ENCODE measurements at regions not wholly inside any gene's neighbourhood (a gene's known extent, or its start where the extent isn't known, plus 50 kb on each side); places are given as distances from the start of the nearest gene placed in this dataset.

DNA sequence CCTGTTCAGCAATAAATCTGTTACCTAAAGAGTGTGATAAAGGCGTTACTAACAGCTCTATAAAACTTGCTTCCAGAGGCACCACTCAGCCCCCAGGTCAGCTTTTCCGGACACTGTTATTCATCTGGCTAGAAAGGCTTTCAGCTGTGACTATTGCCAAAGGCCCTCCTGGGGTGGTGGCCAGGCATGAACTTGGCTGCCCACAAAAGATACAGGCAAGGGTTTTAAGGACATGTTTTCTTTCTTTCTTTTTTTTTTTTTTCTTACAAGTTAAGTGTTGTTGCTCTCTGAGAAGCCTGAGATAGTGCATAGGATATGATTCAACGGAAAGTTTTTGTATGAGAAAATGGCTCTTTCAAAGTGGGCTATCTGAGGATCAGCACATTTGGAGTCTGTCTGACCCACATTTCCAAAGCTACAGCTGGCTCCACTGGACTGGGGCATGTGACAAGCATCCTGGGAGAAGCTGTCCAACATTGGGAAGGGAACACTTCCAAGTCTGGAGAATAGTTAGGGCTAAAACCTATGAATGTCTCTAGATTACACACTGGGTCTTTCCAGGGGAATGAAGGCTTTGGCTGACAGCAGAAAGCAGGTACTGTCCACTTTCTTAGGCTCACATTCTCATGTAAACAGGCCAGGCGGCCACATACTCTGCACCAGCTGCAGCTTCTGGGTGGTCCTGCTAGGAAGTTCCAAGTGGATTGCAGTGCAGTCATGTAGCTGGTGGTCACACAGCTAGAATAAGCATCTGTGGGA lies 639.7 kb downstream of the LMO4 start:
- peak overlapping the region in 1 of 5 donors; percentile 0 for H3K9ac ChIP-seq (ENCODE audit: low read length in 5 of 5)
- no peaks in the 10 kb centered on the region for H3K27me3 ChIP-seq (ENCODE audit: control insufficient read depth in 5 of 5, insufficient read depth in 4 of 5, low read length in 5 of 5)
- H3K36me3 ChIP-seq (ENCODE audit: control insufficient read depth in 5 of 5, insufficient read depth in 5 of 5, low read length in 5 of 5), result no peaks in the 10 kb centered on the region
- peaks cover 0 to 18% (median 12%) of the 10 kb centered on the region in 5 donors for H3K4me1 ChIP-seq (ENCODE audit: control insufficient read depth in 5 of 5, insufficient read depth in 5 of 5, low read length in 5 of 5)
- no peak overlapping the region for H3K4me3 ChIP-seq (ENCODE audit: low read depth in 1 of 5, low read length in 5 of 5)
- peak overlapping the region; percentile 87 for H3K27ac ChIP-seq (ENCODE audit: low read depth, low read length)
- H3K9me3 ChIP-seq (ENCODE audit: control insufficient read depth in 5 of 5, low read length in 5 of 5), result no peaks in the 10 kb centered on the region

GRCh38 chr1:87969040-87969439 lies 640.4 kb downstream of the LMO4 start:
- no peaks in the 10 kb centered on the region for H3K27me3 ChIP-seq (ENCODE audit: control insufficient read depth in 5 of 5, insufficient read depth in 4 of 5, low read length in 5 of 5)
- H3K4me1 ChIP-seq (ENCODE audit: control insufficient read depth in 5 of 5, insufficient read depth in 5 of 5, low read length in 5 of 5), result peaks cover 0 to 18% (median 12%) of the 10 kb centered on the region in 5 donors
- H3K4me3 ChIP-seq (ENCODE audit: low read depth in 1 of 5, low read length in 5 of 5), result no peak overlapping the region
- no peak overlapping the region for H3K9ac ChIP-seq (ENCODE audit: low read length in 5 of 5)
- H3K27ac ChIP-seq (ENCODE audit: low read depth, low read length), result peak overlapping the region; percentile 87
- no peaks in the 10 kb centered on the region for H3K9me3 ChIP-seq (ENCODE audit: control insufficient read depth in 5 of 5, low read length in 5 of 5)
- H3K36me3 ChIP-seq (ENCODE audit: control insufficient read depth in 5 of 5, insufficient read depth in 5 of 5, low read length in 5 of 5), result no peaks in the 10 kb centered on the region

GRCh38 chr1:87972811-87973210 lies 644.1 kb downstream of the LMO4 start:
- Histone ChIP-seq H3K9me3 (ENCODE audit: control insufficient read depth in 5 of 5, low read length in 5 of 5) (no peaks in the 10 kb centered on the region), H3K4me1 (ENCODE audit: control insufficient read depth in 5 of 5, insufficient read depth in 5 of 5, low read length in 5 of 5) (peaks cover 0 to 16% (median 9%) of the 10 kb centered on the region in 5 donors), H3K27ac (ENCODE audit: low read depth, low read length) (no peak overlapping the region), H3K9ac (ENCODE audit: low read length in 5 of 5) (no peak overlapping the region), H3K4me3 (ENCODE audit: low read depth in 1 of 5, low read length in 5 of 5) (no peak overlapping the region), H3K36me3 (ENCODE audit: control insufficient read depth in 5 of 5, insufficient read depth in 5 of 5, low read length in 5 of 5) (no peaks in the 10 kb centered on the region), H3K27me3 (ENCODE audit: control insufficient read depth in 5 of 5, insufficient read depth in 4 of 5, low read length in 5 of 5) (no peaks in the 10 kb centered on the region)

- no peak overlapping the region for H3K4me3 ChIP-seq (ENCODE audit: low read depth in 1 of 5, low read length in 5 of 5)
- no peak overlapping the region for H3K9ac ChIP-seq (ENCODE audit: low read length in 5 of 5)
- peaks cover 0 to 5% (median 2%) of the 10 kb centered on the region in 5 donors for H3K4me1 ChIP-seq (ENCODE audit: control insufficient read depth in 5 of 5, insufficient read depth in 5 of 5, low read length in 5 of 5)
- H3K27me3 ChIP-seq (ENCODE audit: control insufficient read depth in 5 of 5, insufficient read depth in 4 of 5, low read length in 5 of 5), result no peaks in the 10 kb centered on the region
- H3K36me3 ChIP-seq (ENCODE audit: control insufficient read depth in 5 of 5, insufficient read depth in 5 of 5, low read length in 5 of 5), result no peaks in the 10 kb centered on the region
- H3K9me3 ChIP-seq (ENCODE audit: control insufficient read depth in 5 of 5, low read length in 5 of 5), result no peaks in the 10 kb centered on the region
- H3K27ac ChIP-seq (ENCODE audit: low read depth, low read length), result no peak overlapping the region
These were observed 645.2 kb downstream of the LMO4 start for GRCh38 chr1:87973896-87974295.

GRCh38 chr1:87976316-87976715 lies 647.6 kb downstream of the LMO4 start:
- Histone ChIP-seq H3K36me3 (ENCODE audit: control insufficient read depth in 5 of 5, insufficient read depth in 5 of 5, low read length in 5 of 5) (no peaks in the 10 kb centered on the region), H3K4me1 (ENCODE audit: control insufficient read depth in 5 of 5, insufficient read depth in 5 of 5, low read length in 5 of 5) (peaks cover 0 to 3% (median 0%) of the 10 kb centered on the region in 5 donors), H3K9me3 (ENCODE audit: control insufficient read depth in 5 of 5, low read length in 5 of 5) (no peaks in the 10 kb centered on the region), H3K27me3 (ENCODE audit: control insufficient read depth in 5 of 5, insufficient read depth in 4 of 5, low read length in 5 of 5) (no peaks in the 10 kb centered on the region), H3K27ac (ENCODE audit: low read depth, low read length) (no peak overlapping the region), H3K9ac (ENCODE audit: low read length in 5 of 5) (no peak overlapping the region), H3K4me3 (ENCODE audit: low read depth in 1 of 5, low read length in 5 of 5) (no peak overlapping the region)

DNA sequence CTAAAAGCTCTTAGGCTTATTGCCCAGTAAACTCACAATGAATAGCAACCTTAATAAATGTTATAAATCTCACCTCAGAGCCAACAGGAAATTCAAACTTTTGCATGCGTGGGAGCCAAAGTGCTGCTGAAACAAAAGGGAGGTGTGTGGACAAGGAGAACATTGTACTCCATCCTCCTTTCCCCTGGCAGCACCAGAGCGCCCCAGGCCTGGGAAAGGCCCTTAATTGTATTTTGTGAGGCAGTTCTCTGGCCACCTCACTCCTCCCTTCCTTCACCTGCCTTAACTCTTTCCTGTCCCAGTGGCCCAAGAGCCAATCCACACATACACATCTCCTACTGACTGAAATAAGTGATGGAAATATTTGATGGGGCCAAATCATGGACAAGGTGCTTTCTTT lies 648.5 kb downstream of the LMO4 start:
- no peak overlapping the region for H3K27ac ChIP-seq (ENCODE audit: low read depth, low read length)

GRCh38 chr1:87979079-87979478 lies 650.4 kb downstream of the LMO4 start:
- H3K27me3 ChIP-seq (ENCODE audit: control insufficient read depth in 5 of 5, insufficient read depth in 4 of 5, low read length in 5 of 5), result no peaks in the 10 kb centered on the region
- H3K9me3 ChIP-seq (ENCODE audit: control insufficient read depth in 5 of 5, low read length in 5 of 5), result no peaks in the 10 kb centered on the region
- no peaks in the 10 kb centered on the region for H3K36me3 ChIP-seq (ENCODE audit: control insufficient read depth in 5 of 5, insufficient read depth in 5 of 5, low read length in 5 of 5)
- H3K9ac ChIP-seq (ENCODE audit: low read length in 5 of 5), result no peak overlapping the region
- no peak overlapping the region for H3K27ac ChIP-seq (ENCODE audit: low read depth, low read length)
- H3K4me3 ChIP-seq (ENCODE audit: low read depth in 1 of 5, low read length in 5 of 5), result no peak overlapping the region
- H3K4me1 ChIP-seq (ENCODE audit: control insufficient read depth in 5 of 5, insufficient read depth in 5 of 5, low read length in 5 of 5), result no peaks in the 10 kb centered on the region

More for the DNA sequence above, 648.5 kb downstream of the LMO4 start:
- no peaks in the 10 kb centered on the region for H3K27me3 ChIP-seq (ENCODE audit: control insufficient read depth in 5 of 5, insufficient read depth in 4 of 5, low read length in 5 of 5)
- no peaks in the 10 kb centered on the region for H3K4me1 ChIP-seq (ENCODE audit: control insufficient read depth in 5 of 5, insufficient read depth in 5 of 5, low read length in 5 of 5)
- H3K4me3 ChIP-seq (ENCODE audit: low read depth in 1 of 5, low read length in 5 of 5), result no peak overlapping the region
- no peaks in the 10 kb centered on the region for H3K9me3 ChIP-seq (ENCODE audit: control insufficient read depth in 5 of 5, low read length in 5 of 5)
- H3K36me3 ChIP-seq (ENCODE audit: control insufficient read depth in 5 of 5, insufficient read depth in 5 of 5, low read length in 5 of 5), result no peaks in the 10 kb centered on the region
- no peak overlapping the region for H3K9ac ChIP-seq (ENCODE audit: low read length in 5 of 5)

DNA sequence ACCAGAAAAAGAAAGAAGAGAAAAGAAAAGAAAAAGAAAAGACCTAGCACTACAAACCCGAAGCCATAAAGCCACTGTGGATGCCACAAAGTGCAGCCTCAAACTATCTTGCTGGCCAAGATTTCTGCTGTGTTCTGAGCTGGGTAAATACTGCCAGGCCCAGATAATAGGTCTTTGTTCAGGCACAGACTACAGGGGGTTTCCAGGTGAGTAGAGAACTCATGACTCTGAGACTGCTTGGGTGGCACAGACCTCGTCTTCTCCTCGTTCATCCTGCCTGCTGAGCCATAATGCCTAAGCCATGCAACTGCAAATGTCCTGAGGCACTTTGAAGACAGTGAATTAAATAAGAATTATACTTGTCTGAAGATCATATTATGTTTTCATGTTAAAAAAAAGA lies 651.8 kb downstream of the LMO4 start:
- H3K27ac ChIP-seq (ENCODE audit: low read depth, low read length), result no peak overlapping the region
- H3K4me1 ChIP-seq (ENCODE audit: control insufficient read depth in 5 of 5, insufficient read depth in 5 of 5, low read length in 5 of 5), result no peaks in the 10 kb centered on the region
- H3K36me3 ChIP-seq (ENCODE audit: control insufficient read depth in 5 of 5, insufficient read depth in 5 of 5, low read length in 5 of 5), result no peaks in the 10 kb centered on the region
- H3K9me3 ChIP-seq (ENCODE audit: control insufficient read depth in 5 of 5, low read length in 5 of 5), result no peaks in the 10 kb centered on the region
- H3K4me3 ChIP-seq (ENCODE audit: low read depth in 1 of 5, low read length in 5 of 5), result no peak overlapping the region
- no peaks in the 10 kb centered on the region for H3K27me3 ChIP-seq (ENCODE audit: control insufficient read depth in 5 of 5, insufficient read depth in 4 of 5, low read length in 5 of 5)
- no peak overlapping the region for H3K9ac ChIP-seq (ENCODE audit: low read length in 5 of 5)

- H3K9me3 ChIP-seq (ENCODE audit: control insufficient read depth in 5 of 5, low read length in 5 of 5), result no peaks in the 10 kb centered on the region
- no peaks in the 10 kb centered on the region for H3K4me1 ChIP-seq (ENCODE audit: control insufficient read depth in 5 of 5, insufficient read depth in 5 of 5, low read length in 5 of 5)
- H3K36me3 ChIP-seq (ENCODE audit: control insufficient read depth in 5 of 5, insufficient read depth in 5 of 5, low read length in 5 of 5), result no peaks in the 10 kb centered on the region
- H3K9ac ChIP-seq (ENCODE audit: low read length in 5 of 5), result no peak overlapping the region
- H3K4me3 ChIP-seq (ENCODE audit: low read depth in 1 of 5, low read length in 5 of 5), result no peak overlapping the region
- H3K27ac ChIP-seq (ENCODE audit: low read depth, low read length), result no peak overlapping the region
- no peaks in the 10 kb centered on the region for H3K27me3 ChIP-seq (ENCODE audit: control insufficient read depth in 5 of 5, insufficient read depth in 4 of 5, low read length in 5 of 5)
These were observed 652.7 kb downstream of the LMO4 start for GRCh38 chr1:87981386-87981785.

DNA sequence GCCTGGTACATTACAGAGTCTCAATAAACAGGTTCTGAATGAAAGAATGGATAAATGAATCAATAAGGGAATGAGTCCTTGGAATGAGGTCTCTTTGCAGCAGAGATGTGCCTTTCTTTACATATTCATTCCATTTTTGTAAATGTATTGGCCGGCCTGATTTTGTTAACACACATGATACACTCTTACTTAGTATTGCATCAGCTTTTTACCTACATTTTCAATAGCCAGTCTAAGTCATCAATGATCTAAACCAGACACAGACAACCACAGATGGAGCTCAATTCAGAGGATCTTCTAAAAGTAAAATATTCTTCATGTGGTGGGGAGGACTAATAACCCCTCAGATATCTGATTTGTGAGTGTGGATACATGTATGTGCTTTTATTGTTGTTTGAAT lies 653.1 kb downstream of the LMO4 start:
- H3K9me3 ChIP-seq (ENCODE audit: control insufficient read depth in 5 of 5, low read length in 5 of 5), result no peaks in the 10 kb centered on the region
- no peaks in the 10 kb centered on the region for H3K4me1 ChIP-seq (ENCODE audit: control insufficient read depth in 5 of 5, insufficient read depth in 5 of 5, low read length in 5 of 5)
- no peaks in the 10 kb centered on the region for H3K27me3 ChIP-seq (ENCODE audit: control insufficient read depth in 5 of 5, insufficient read depth in 4 of 5, low read length in 5 of 5)
- no peak overlapping the region for H3K4me3 ChIP-seq (ENCODE audit: low read depth in 1 of 5, low read length in 5 of 5)
- no peaks in the 10 kb centered on the region for H3K36me3 ChIP-seq (ENCODE audit: control insufficient read depth in 5 of 5, insufficient read depth in 5 of 5, low read length in 5 of 5)
- no peak overlapping the region for H3K27ac ChIP-seq (ENCODE audit: low read depth, low read length)
- no peak overlapping the region for H3K9ac ChIP-seq (ENCODE audit: low read length in 5 of 5)

Measured in subcutaneous abdominal adipose tissue (tissue), 5 donors.